HG03045 (cell line): ENCODE measurements at regions not wholly inside any gene's neighbourhood (a gene's known extent, or its start where the extent isn't known, plus 50 kb on each side); places are given as distances from the start of the nearest gene placed in this dataset.
"Not testable (repeated sequence)": the region's sequence is repeated elsewhere in the genome, so short reads cannot be mapped to it uniquely, and the experiment has no call there.

ENCODE experiments used
- ATAC-seq: cut with Tn5 transposase; IDR thresholded peaks from one replicate; pipeline ENCODE4 v1.9.1; 2021; ENCODE audit warnings: mild to moderate bottlenecking, moderate library complexity; ENCODE audit not compliant: unreplicated experiment

- ATAC-seq, result no peak
Observed at GRCh38 chr10:85421421-85421820, 945.2 kb downstream of the GRID1 start.

GRCh38 chr10:85429126-85429525 lies 937.5 kb downstream of the GRID1 start:
- ATAC-seq, result no peak

DNA sequence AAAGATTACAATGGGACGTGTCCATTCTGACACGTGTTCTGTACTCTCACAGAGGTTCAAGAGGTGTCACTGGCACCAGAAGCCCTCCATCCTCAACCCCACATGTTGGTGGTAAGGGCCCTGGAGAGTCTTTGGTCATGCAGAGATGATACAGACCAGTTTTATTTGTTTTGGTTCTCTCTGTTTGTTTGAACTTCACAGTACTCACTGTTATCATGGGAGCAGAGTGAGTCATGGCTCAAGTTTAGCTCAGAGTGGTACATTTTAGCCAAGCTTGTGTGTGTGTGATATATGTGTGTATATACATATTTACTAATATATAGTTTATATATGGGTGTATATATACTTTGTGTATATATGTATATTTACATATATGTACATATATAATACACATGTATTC lies 935.6 kb downstream of the GRID1 start:
- ATAC-seq, result no peak

DNA sequence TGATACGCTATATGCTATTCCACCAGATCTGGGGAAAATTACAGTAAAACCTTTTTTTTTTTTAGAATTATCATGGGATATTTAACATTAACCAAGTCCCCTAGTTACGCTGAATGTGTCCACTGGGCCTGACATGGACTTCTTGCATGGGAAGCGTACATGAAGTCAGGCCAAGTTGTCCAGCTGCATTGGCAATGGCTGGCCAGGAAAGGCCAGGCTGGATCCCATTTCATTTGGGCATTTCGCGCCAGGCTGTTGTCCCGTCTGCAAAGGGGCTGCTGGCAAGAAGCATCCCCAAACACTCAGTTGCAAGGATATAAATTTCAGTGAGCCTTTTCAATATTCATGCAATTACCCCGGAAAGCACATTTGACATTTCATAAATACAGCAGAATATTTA lies 933.3 kb downstream of the GRID1 start:
- ATAC-seq, result no peak

- ATAC-seq, result no peak
Observed at GRCh38 chr10:85444868-85445267, 921.7 kb downstream of the GRID1 start.

DNA sequence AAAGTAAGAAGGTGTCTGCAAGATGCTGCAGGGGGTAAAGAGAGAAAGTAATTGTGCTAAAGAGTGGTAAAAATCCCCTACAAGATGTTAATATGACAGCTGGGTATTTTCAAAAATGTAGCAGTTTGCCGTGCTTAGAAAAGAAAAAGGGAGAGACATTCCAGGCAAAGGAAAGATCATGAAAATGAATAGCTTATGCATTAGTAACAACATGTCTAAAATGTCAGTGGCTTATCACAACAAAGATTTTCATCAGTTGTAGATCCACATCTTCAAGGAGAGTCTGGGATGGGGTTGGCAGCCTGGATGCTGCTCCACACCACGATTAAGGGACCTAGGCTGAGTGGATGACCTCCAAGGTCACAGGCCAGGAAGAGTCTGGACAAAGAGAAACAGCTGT lies 920.9 kb downstream of the GRID1 start:
- ATAC-seq, result no peak

- no peak for ATAC-seq
Observed at GRCh38 chr10:85446827-85447226, 919.8 kb downstream of the GRID1 start.

GRCh38 chr10:85447690-85448089 lies 918.9 kb downstream of the GRID1 start:
- no peak for ATAC-seq

DNA sequence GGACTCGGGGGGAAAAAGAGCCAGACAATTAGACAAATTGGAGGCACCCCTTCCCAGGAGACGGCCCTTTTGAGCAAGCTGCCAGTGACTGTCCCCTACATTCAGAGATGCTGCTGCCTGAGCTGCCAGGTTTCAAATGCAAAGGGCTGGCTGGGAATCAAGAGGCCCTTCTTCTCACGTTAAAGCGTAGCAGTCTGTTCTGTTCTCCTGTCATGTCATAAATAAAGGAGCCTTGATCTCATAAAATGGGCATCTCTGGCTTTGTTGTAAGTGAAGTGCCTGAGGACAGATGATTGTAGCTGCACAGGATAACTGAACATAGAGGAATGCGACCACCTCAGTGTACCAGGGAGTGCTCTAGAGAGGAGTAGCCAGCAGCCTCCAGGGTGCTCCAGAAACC lies 917.9 kb downstream of the GRID1 start:
- ATAC-seq, result no peak

DNA sequence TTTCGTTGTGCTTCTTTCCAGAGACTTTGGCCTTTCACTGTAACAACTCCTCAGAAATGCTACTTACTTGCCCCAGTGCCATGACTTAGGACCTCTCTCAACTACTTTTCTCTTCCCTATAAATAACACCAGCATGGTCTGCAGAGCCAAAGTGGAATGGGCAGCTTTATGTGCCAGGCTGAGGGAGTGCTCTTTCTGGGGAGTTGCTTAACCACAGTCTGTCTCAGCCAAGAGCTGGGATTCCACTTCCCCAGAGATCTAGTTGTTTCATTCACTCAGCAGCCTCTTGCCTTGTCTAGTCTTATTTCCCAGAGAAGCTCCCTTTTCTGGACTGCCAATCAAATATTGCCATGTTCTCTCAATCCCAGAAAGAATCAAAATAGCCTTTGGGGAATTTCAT lies 912.2 kb downstream of the GRID1 start:
- no peak for ATAC-seq

DNA sequence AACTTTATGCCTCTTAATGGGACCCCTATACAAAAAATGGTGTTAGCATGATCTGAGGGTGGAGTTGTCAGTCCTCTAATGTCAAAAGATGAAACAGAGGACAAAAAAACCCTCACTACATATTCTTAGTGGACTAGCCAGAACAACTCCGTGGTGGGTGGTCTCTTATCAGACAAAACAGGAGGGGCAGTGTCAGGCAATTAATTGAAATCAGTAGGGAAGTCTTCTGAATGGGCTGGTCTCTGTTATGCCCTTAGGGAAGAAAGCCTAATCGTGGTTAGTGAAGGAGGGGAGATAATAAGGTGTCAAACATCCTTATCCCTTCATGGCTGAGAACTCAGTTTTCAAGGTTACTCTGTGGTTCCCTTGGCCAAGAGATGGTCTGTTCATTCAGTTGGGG lies 909.4 kb downstream of the GRID1 start:
- no peak for ATAC-seq

GRCh38 chr10:85458324-85458723 lies 908.3 kb downstream of the GRID1 start:
- no peak for ATAC-seq

GRCh38 chr10:85459906-85460305 lies 906.7 kb downstream of the GRID1 start:
- ATAC-seq, result no peak

- ATAC-seq, result no peak
Observed at GRCh38 chr10:85464336-85464735, 902.3 kb downstream of the GRID1 start.

- ATAC-seq, result no peak
Observed at GRCh38 chr10:85477979-85478378, 888.6 kb downstream of the GRID1 start.

DNA sequence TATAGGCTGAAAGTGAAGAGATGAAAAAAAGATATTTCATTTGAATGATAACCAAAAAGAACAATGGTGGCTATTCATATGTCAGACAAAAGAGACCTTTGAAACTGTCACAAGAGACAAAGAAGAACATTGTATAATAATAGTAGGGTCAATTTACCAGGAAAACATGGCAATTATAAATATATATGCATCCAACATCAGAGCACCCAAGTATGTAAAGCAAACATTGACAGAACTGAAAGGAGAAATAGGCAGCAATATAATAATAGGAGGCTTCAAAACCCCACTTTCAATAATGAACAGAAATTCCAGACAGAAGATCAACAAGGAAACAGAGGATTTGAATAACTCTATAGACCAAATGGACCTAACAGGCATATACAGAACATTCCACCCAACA lies 876.2 kb downstream of the GRID1 start:
- ATAC-seq, result no peak

GRCh38 chr10:85491652-85492051 lies 874.9 kb downstream of the GRID1 start:
- ATAC-seq, result no peak

DNA sequence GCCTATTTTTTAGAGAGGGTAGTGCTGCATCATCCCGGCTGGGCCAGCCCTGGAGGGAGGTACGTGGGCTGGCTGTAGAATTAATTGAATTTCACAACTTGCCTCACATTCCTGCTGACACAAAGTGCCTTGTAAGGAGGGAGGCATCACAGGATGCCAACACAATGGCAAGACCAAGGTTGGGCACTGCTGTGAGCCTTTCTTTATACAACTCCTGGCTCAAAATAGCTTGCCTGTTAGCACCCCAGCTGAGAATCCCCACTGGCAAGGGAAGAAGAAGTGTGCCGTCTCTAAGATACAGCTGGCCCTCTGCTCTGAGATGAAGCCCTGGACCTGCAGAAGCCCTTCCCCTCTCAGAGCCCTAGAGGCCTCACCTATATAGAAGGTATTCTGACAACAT lies 873.9 kb downstream of the GRID1 start:
- ATAC-seq, result no peak

DNA sequence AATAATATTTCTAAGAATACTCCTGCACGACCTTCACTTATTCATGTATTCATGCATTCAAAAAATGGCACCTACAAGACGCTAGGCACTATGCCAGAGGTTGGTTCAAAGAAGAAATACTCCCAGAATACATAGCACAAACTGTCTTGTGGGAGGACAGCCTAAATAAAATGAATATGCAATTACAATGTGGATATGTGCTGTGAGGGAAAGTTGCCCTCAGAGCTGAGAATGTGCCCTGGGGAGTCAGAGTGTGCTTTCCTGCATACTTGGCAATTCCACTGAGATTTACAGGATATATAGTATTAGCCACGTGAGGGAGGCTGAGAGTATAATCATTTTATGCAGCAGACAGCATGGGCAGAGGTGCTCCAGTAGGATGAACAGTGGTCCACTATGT lies 872.9 kb downstream of the GRID1 start:
- no peak for ATAC-seq

DNA sequence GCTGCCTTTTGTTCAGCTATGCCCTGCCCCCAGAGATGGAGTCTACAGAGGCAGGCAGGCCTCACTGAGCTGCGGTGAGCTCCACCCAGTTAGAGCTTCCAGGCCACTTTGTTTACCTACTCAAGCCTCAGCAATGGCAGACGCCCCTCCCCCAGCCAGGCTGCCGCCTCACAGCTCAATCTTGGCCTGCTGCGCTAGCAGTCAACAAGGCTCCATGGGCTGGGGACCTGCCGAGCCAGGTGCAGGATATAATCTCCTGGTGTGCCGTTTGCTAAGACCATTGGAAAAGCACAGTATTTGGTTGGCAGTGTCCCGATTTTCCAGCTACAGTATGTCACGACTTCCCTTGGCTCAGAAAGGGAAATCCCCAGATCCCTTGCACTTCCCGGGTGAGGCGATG lies 862.0 kb downstream of the GRID1 start:
- not testable (repeated sequence) for ATAC-seq

GRCh38 chr10:85508159-85508558 lies 858.4 kb downstream of the GRID1 start:
- ATAC-seq, result no peak

DNA sequence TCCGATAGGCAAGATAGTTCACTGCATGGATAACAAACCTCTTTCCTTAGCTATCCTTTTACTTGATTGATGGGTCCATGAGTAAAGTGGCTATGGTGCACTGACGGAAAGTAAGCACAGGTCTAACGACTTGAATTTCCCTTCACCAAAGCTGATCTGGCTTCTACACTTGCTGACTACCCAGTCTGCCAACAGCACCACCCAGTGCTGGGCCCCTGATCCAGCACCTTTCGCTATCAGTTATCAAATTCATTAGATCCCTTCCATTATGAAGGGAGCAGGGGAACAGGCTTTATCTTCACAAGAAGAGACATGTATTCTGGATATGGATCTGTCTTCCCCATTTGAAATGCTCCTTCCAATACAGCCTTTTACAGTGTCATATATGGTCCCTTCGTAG lies 855.9 kb downstream of the GRID1 start:
- ATAC-seq, result no peak

DNA sequence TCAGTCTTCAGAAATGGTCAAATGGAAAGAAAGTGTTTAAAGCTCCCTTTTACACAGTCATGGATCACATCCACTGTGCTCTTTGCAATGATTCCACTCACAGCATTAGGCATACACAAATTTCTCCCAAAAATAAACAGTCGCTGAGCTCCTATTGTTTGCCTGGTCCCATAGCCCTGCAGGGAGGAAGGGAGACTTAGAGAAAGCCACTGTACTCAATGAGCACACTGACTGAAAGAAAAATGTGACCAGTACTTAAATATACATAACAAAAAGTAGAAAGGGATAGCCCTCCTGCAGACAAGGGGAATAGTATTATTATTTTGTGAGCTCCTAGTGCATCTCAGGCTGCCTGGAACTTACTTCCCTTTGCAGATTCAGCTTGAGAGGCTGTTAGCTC lies 853.2 kb downstream of the GRID1 start:
- ATAC-seq, result no peak

DNA sequence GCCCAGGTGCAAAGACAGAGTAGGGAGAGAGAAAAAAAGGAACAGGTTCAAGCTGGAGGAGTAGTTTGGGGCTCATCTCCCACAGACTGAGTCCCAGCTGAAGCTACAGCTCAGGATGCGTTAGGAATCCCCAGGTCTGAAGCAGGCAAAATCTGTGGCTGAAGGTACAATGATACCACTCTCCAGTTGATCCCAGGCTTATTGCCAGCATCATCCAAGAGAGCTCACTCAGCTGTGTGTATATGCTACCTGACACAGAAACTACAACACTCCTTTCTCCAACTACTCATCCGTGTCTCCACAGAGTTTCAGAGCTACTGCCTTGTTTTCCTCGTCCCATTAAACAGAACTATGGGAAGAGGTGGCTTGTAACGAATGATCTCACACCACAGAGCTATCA lies 851.3 kb downstream of the GRID1 start:
- ATAC-seq, result no peak
